ENCODE measurements at regions not wholly inside any gene's neighbourhood (a gene's known extent, or its start where the extent isn't known, plus 50 kb on each side); places are given as distances from the start of the nearest gene placed in this dataset.

DNA sequence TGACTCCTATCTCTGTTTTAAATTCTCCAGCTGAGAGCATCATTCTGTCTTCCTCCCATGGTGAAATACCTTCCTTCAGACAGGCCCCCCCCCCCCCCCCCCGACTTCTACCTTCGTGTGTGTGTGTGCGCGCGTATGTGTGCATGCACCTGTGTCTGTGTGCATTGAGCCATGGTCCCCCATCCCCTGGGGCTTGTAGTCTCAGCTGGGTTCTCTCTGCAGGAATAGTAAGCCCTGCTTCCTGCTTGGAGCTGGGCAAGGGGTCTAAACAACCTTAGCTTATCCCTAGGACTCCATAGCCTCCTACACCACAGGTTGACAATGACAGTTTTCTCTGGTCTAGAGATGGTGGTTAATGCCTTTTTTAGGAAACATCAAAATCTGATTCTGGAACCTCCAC is 427.5 kb upstream of the KLHL29 start:
- TF ChIP-seq, protein P1, sequence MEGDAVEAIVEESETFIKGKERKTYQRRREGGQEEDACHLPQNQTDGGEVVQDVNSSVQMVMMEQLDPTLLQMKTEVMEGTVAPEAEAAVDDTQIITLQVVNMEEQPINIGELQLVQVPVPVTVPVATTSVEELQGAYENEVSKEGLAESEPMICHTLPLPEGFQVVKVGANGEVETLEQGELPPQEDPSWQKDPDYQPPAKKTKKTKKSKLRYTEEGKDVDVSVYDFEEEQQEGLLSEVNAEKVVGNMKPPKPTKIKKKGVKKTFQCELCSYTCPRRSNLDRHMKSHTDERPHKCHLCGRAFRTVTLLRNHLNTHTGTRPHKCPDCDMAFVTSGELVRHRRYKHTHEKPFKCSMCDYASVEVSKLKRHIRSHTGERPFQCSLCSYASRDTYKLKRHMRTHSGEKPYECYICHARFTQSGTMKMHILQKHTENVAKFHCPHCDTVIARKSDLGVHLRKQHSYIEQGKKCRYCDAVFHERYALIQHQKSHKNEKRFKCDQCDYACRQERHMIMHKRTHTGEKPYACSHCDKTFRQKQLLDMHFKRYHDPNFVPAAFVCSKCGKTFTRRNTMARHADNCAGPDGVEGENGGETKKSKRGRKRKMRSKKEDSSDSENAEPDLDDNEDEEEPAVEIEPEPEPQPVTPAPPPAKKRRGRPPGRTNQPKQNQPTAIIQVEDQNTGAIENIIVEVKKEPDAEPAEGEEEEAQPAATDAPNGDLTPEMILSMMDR (IDR thresholded peaks at IDR 0.05 in 4 of 5, conservative IDR thresholded peaks at IDR 0.05 in 1 of 5): no peak
- TF ChIP-seq POLR2A (IDR thresholded peaks at IDR 0.05): no peak

Measured in gastrocnemius medialis (tissue), 4 donors.